ENCODE measurements at regions not wholly inside any gene's neighbourhood (a gene's known extent, or its start where the extent isn't known, plus 50 kb on each side); places are given as distances from the start of the nearest gene placed in this dataset.

GRCh38 chr12:13465635-13466034 is 269.1 kb downstream of the EMP1 start:
- intact Hi-C loops (cut with micrococcal nuclease): no loop called here
- DNase-seq (ENCODE audit: low spot score): no peak
- H3K4me3 Mint-ChIP-seq (ENCODE audit: low read depth): no peak overlapping the region
- H3K9me3 Mint-ChIP-seq: no peaks in the 10 kb centered on the region
- H3K36me3 Mint-ChIP-seq (ENCODE audit: low read depth): no peaks in the 10 kb centered on the region
- H3K4me1 Mint-ChIP-seq (ENCODE audit: low read depth): no peaks in the 10 kb centered on the region
- no peak overlapping the region for H3K27ac Mint-ChIP-seq
- peaks cover 17% of the 10 kb centered on the region for H3K27me3 Mint-ChIP-seq (ENCODE audit: low read depth)

DNA sequence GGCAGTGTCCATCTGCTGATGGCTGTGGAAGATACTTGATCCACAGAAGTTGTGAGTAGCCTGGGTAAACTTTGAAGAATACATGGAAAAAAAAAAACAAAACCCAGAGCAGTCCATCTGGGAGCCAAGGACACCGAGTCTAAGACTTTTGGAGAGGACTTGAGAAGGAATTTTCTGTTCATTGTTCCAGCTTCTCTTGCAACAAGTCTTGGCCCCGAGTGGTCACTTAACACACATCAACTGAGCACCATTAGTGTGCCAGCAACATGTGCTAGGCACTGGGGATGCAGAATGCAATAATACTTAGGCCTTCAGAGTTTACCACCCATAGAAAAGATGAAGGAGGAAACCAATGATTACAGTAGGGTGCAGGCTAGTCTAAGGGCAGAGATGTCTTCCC is 266.7 kb downstream of the EMP1 start:
- Mint-ChIP-seq H3K4me3 (ENCODE audit: low read depth) (no peak overlapping the region), H3K27me3 (ENCODE audit: low read depth) (peaks cover 7% of the 10 kb centered on the region), H3K36me3 (ENCODE audit: low read depth) (no peaks in the 10 kb centered on the region), H3K9me3 (no peaks in the 10 kb centered on the region), H3K27ac (no peak overlapping the region), H3K4me1 (ENCODE audit: low read depth) (no peaks in the 10 kb centered on the region)
- DNase-seq (ENCODE audit: low spot score): no peak
- intact Hi-C loops (cut with micrococcal nuclease): no loop called here

- no peaks in the 10 kb centered on the region for H3K4me1 Mint-ChIP-seq (ENCODE audit: low read depth)
- no peaks in the 10 kb centered on the region for H3K36me3 Mint-ChIP-seq (ENCODE audit: low read depth)
- H3K27ac Mint-ChIP-seq: no peak overlapping the region
- no peak overlapping the region for H3K4me3 Mint-ChIP-seq (ENCODE audit: low read depth)
- DNase-seq (ENCODE audit: low spot score): no peak
- H3K27me3 Mint-ChIP-seq (ENCODE audit: low read depth): peaks cover 7% of the 10 kb centered on the region
- intact Hi-C loops (cut with micrococcal nuclease): no loop called here
- H3K9me3 Mint-ChIP-seq: no peaks in the 10 kb centered on the region
These were observed 265.9 kb downstream of the EMP1 start for GRCh38 chr12:13462450-13462849.

- H3K36me3 Mint-ChIP-seq (ENCODE audit: low read depth): no peaks in the 10 kb centered on the region
- H3K9me3 Mint-ChIP-seq: no peaks in the 10 kb centered on the region
- intact Hi-C loops (cut with micrococcal nuclease): no loop called here
- H3K27ac Mint-ChIP-seq: no peak overlapping the region
- no peak overlapping the region for H3K4me3 Mint-ChIP-seq (ENCODE audit: low read depth)
- peaks cover 1% of the 10 kb centered on the region for H3K27me3 Mint-ChIP-seq (ENCODE audit: low read depth)
- DNase-seq (ENCODE audit: low spot score): no peak
- H3K4me1 Mint-ChIP-seq (ENCODE audit: low read depth): no peaks in the 10 kb centered on the region
These were observed 259.2 kb downstream of the EMP1 start for GRCh38 chr12:13455778-13456144.

- no peak for DNase-seq (ENCODE audit: low spot score)
These were observed 258.7 kb downstream of the EMP1 start for GRCh38 chr12:13454991-13455777.

GRCh38 chr12:13452955-13453570 is 256.5 kb downstream of the EMP1 start:
- no peak for DNase-seq (ENCODE audit: low spot score)
- Mint-ChIP-seq H3K9me3 (no peaks in the 10 kb centered on the region), H3K27me3 (ENCODE audit: low read depth) (peaks cover 1% of the 10 kb centered on the region), H3K27ac (no peak overlapping the region), H3K36me3 (ENCODE audit: low read depth) (no peaks in the 10 kb centered on the region), H3K4me1 (ENCODE audit: low read depth) (no peaks in the 10 kb centered on the region), H3K4me3 (ENCODE audit: low read depth) (no peak overlapping the region)
- intact Hi-C loops (cut with micrococcal nuclease): no loop called here

More at GRCh38 chr12:13454991-13455777, 258.7 kb downstream of the EMP1 start:
- H3K36me3 Mint-ChIP-seq (ENCODE audit: low read depth): no peaks in the 10 kb centered on the region
- no peak overlapping the region for H3K4me3 Mint-ChIP-seq (ENCODE audit: low read depth)
- no peak overlapping the region for H3K27ac Mint-ChIP-seq
- no peaks in the 10 kb centered on the region for H3K9me3 Mint-ChIP-seq
- no peaks in the 10 kb centered on the region for H3K4me1 Mint-ChIP-seq (ENCODE audit: low read depth)
- intact Hi-C loops (cut with micrococcal nuclease): no loop called here
- H3K27me3 Mint-ChIP-seq (ENCODE audit: low read depth): peaks cover 1% of the 10 kb centered on the region

GRCh38 chr12:13451776-13452175 is 255.2 kb downstream of the EMP1 start:
- H3K4me3 Mint-ChIP-seq (ENCODE audit: low read depth): no peak overlapping the region
- no peaks in the 10 kb centered on the region for H3K9me3 Mint-ChIP-seq
- no peaks in the 10 kb centered on the region for H3K4me1 Mint-ChIP-seq (ENCODE audit: low read depth)
- intact Hi-C loops (cut with micrococcal nuclease): no loop called here
- no peak overlapping the region for H3K27ac Mint-ChIP-seq
- H3K27me3 Mint-ChIP-seq (ENCODE audit: low read depth): no peaks in the 10 kb centered on the region
- H3K36me3 Mint-ChIP-seq (ENCODE audit: low read depth): no peaks in the 10 kb centered on the region
- DNase-seq (ENCODE audit: low spot score): no peak

GRCh38 chr12:13450231-13451080 is 253.9 kb downstream of the EMP1 start:
- no peak for DNase-seq (ENCODE audit: low spot score)
- no peaks in the 10 kb centered on the region for H3K36me3 Mint-ChIP-seq (ENCODE audit: low read depth)
- H3K27me3 Mint-ChIP-seq (ENCODE audit: low read depth): no peaks in the 10 kb centered on the region
- intact Hi-C loops (cut with micrococcal nuclease): no loop called here
- H3K4me3 Mint-ChIP-seq (ENCODE audit: low read depth): no peak overlapping the region
- H3K4me1 Mint-ChIP-seq (ENCODE audit: low read depth): no peaks in the 10 kb centered on the region
- no peak overlapping the region for H3K27ac Mint-ChIP-seq
- H3K9me3 Mint-ChIP-seq: no peaks in the 10 kb centered on the region

- H3K27me3 Mint-ChIP-seq (ENCODE audit: low read depth): no peaks in the 10 kb centered on the region
- H3K4me3 Mint-ChIP-seq (ENCODE audit: low read depth): no peak overlapping the region
- intact Hi-C loops (cut with micrococcal nuclease): no loop called here
- H3K36me3 Mint-ChIP-seq (ENCODE audit: low read depth): no peaks in the 10 kb centered on the region
- DNase-seq (ENCODE audit: low spot score): no peak
- H3K27ac Mint-ChIP-seq: no peak overlapping the region
- no peaks in the 10 kb centered on the region for H3K9me3 Mint-ChIP-seq
- no peaks in the 10 kb centered on the region for H3K4me1 Mint-ChIP-seq (ENCODE audit: low read depth)
These were observed 247.6 kb downstream of the EMP1 start for GRCh38 chr12:13444076-13444475.

DNA sequence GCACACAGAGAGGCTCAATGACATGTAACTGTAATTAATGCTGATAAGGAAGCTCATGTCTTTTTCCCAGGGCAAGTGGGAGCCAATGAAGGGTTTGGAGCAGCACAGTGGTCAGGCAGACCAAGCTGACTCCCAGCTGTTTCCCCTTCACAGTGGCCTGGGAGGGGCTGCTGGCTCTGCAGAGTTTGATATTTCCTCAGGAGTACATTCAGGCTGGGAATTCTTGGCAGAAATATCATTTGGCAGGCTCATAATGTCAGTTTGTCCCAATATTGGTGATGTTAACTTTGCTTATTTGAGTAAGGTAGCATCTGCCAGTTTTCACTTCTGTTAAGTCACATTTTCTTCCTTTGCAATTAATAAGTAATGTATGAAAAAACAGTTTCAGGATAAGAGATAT is 247.0 kb downstream of the EMP1 start:
- H3K36me3 Mint-ChIP-seq (ENCODE audit: low read depth): no peaks in the 10 kb centered on the region
- no peak for DNase-seq (ENCODE audit: low spot score)
- intact Hi-C loops (cut with micrococcal nuclease): no loop called here
- H3K27me3 Mint-ChIP-seq (ENCODE audit: low read depth): no peaks in the 10 kb centered on the region
- no peak overlapping the region for H3K4me3 Mint-ChIP-seq (ENCODE audit: low read depth)
- no peaks in the 10 kb centered on the region for H3K9me3 Mint-ChIP-seq
- H3K27ac Mint-ChIP-seq: no peak overlapping the region
- no peaks in the 10 kb centered on the region for H3K4me1 Mint-ChIP-seq (ENCODE audit: low read depth)

DNA sequence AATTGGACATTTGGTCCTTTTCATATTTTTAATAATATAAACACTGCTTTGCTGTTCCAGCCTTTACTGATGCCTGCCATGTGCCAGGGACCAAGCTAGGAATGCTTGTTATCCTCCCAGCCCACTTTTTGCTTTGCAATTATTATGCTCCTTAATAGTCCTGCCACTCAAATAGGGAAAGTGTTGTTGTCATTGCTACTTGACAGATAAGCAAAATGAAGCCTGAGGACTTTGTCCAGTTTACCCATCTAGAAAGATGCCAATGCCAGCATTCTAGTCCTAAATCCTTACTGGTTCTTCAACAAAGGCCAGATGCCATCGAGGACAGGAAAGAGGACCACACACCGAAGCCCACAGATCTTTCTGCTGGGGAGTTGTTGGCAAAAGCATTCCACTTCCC is 246.5 kb downstream of the EMP1 start:
- intact Hi-C loops (cut with micrococcal nuclease): no loop called here
- no peak overlapping the region for H3K27ac Mint-ChIP-seq

GRCh38 chr12:13442457-13442856 is 245.9 kb downstream of the EMP1 start:
- intact Hi-C loops (cut with micrococcal nuclease): no loop called here
- Mint-ChIP-seq H3K27ac (no peak overlapping the region), H3K4me1 (ENCODE audit: low read depth) (no peaks in the 10 kb centered on the region), H3K4me3 (ENCODE audit: low read depth) (no peak overlapping the region), H3K27me3 (ENCODE audit: low read depth) (no peaks in the 10 kb centered on the region), H3K36me3 (ENCODE audit: low read depth) (no peaks in the 10 kb centered on the region), H3K9me3 (no peaks in the 10 kb centered on the region)
- DNase-seq (ENCODE audit: low spot score): no peak

More for the DNA sequence above, 246.5 kb downstream of the EMP1 start:
- Mint-ChIP-seq H3K4me3 (ENCODE audit: low read depth) (no peak overlapping the region), H3K4me1 (ENCODE audit: low read depth) (no peaks in the 10 kb centered on the region), H3K9me3 (no peaks in the 10 kb centered on the region), H3K27me3 (ENCODE audit: low read depth) (no peaks in the 10 kb centered on the region), H3K36me3 (ENCODE audit: low read depth) (no peaks in the 10 kb centered on the region)
- no peak for DNase-seq (ENCODE audit: low spot score)

DNA sequence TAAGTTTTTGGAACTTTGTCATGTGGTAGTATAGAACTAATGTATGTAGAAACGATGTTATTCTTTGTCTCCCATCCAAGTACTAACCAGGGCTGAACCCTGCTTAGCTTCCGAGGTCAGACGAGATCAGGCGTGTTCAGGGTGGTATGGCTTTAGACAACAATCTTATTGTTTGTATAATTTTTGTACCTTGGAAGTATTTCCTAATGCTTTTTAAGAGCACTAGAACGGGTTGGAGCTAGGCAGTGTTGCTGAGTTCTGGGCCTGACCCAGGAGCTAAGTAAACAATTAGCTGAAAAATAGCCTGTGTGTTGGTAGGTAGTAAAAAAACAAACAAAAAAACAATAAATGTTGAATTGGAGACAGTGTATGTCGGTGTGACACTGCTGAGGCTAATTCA is 244.3 kb downstream of the EMP1 start:
- no peaks in the 10 kb centered on the region for H3K4me1 Mint-ChIP-seq (ENCODE audit: low read depth)

More for the DNA sequence above, 244.3 kb downstream of the EMP1 start:
- intact Hi-C loops (cut with micrococcal nuclease): no loop called here
- H3K27me3 Mint-ChIP-seq (ENCODE audit: low read depth): peaks cover 1% of the 10 kb centered on the region
- no peak overlapping the region for H3K4me3 Mint-ChIP-seq (ENCODE audit: low read depth)
- H3K9me3 Mint-ChIP-seq: no peaks in the 10 kb centered on the region
- DNase-seq (ENCODE audit: low spot score): no peak
- no peak overlapping the region for H3K27ac Mint-ChIP-seq
- H3K36me3 Mint-ChIP-seq (ENCODE audit: low read depth): no peaks in the 10 kb centered on the region

Data from activated T-helper 2 cell treated with anti-CD3 and anti-CD28 coated beads, Interferon-gamma antibody, Interleukin-2, Interleukin-4, amounts not matched to agents 10 μg/mL and 5 μg/mL and 100 μg/mL, durations not matched to agents 14 hours and 24 hours and 36 hours (primary cell).